A549 (cell line): ENCODE measurements at regions not wholly inside any gene's neighbourhood (a gene's known extent, or its start where the extent isn't known, plus 50 kb on each side); places are given as distances from the start of the nearest gene placed in this dataset.

Source experiments
- CTCF ChIP-seq: fragments of >200 bp; sonication (Bioruptor Twin); formaldehyde crosslinking; IDR thresholded peaks from 3 replicates; pipeline ENCODE4 v1.5.1; 2016
- JUNB ChIP-seq: fragments of >200 bp; sonication (Bioruptor Twin); formaldehyde crosslinking; IDR thresholded peaks from 2 replicates; pipeline ENCODE4 v1.6.1; 2016
- KDM5A ChIP-seq: fragments of 200-600 bp; sonication (generic); IDR thresholded peaks from 2 replicates; pipeline ENCODE4 v1.6.1; 2016; ENCODE audit warnings: antibody characterized with exemption, mild to moderate bottlenecking
- PHF8 ChIP-seq: fragments of 200-600 bp; sonication (generic); IDR thresholded peaks from 2 replicates; pipeline ENCODE4 v1.6.1; 2016; ENCODE audit warnings: low read depth, mild to moderate bottlenecking, antibody characterized with exemption, moderate library complexity, borderline replicate concordance
- SMC3 ChIP-seq: fragments of >200 bp; sonication (Bioruptor Twin); formaldehyde crosslinking; IDR thresholded peaks from 3 replicates; pipeline ENCODE4 v1.6.1; 2018; ENCODE audit warnings: inconsistent platforms

DNA sequence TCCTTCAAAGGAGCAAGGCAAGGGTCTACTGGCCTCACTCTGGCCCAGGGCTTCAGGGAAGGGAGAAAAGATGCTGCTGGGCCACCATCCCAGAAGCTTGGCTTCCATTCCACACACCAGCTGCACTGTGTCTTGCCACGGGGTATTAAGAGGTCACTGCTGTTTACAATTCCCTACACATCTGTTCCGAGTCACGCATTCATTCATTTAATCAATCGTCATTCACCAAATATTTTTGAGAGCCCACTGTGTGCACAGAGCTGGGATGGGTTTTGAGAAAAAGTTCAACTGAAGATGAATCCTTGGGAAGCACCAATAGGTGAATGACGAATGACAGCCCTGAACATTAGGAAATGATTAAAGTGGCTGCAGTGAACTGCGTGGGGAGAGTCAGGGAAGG is 101.7 kb downstream of the NAV1 start:
- TF ChIP-seq JUNB, result no peak
- TF ChIP-seq PHF8, result no peak
- no peak for TF ChIP-seq KDM5A
- TF ChIP-seq CTCF, result no peak
- no peak for TF ChIP-seq SMC3
